ENCODE measurements at regions not wholly inside any gene's neighbourhood (a gene's known extent, or its start where the extent isn't known, plus 50 kb on each side); places are given as distances from the start of the nearest gene placed in this dataset.

- TF ChIP-seq CTCF (IDR thresholded peaks at IDR 0.05; ENCODE audit: poor library complexity): no peak
- no peak for TF ChIP-seq EZH2 (IDR thresholded peaks at IDR 0.05; ENCODE audit: borderline replicate concordance)
Measured at GRCh38 chr18:47441914-47442313, 190.5 kb upstream of the SKOR2 start.

Measured in hepatocyte (in vitro differentiated cells).